GM12878 (cell line): ENCODE measurements at regions not wholly inside any gene's neighbourhood (a gene's known extent, or its start where the extent isn't known, plus 50 kb on each side); places are given as distances from the start of the nearest gene placed in this dataset.

Source experiments
- ATAC-seq: fragments of 200-7000 bp; cut with Tn5 transposase; 3 replicates; pipeline ENCODE4 v1.9.1; 2020; ENCODE audit warnings: mild to moderate bottlenecking, moderate library complexity
- BruUV-seq: library from RNA; stranded (reverse); fragments of 400-500 nt; replicated peaks from 2 replicates; lab custom pipeline; 2021; lab: Mats Ljungman, UMichigan
- CTCF ChIA-PET: fragments of 300-600 bp; sonication (Branson Sonifier 250); formaldehyde crosslinking; extraction: SDS; loops from one replicate; lab custom pipeline; 2021; ENCODE audit warnings: inconsistent platforms; lab: Yijun Ruan, JAX
- POLR2A ChIA-PET: fragments of 350-600 bp; formaldehyde crosslinking; extraction: SDS; loops from one replicate; lab custom pipeline; 2021; ENCODE audit warnings: inconsistent platforms; lab: Charles Lee
- RAD21 ChIA-PET: fragments of 300-600 bp; sonication (Branson Sonifier 250); formaldehyde crosslinking; loops from one replicate; lab custom pipeline; 2023; ENCODE audit warnings: antibody characterized with exemption; ENCODE audit not compliant: unreplicated experiment; lab: Charles Lee
- SMC1A ChIA-PET: fragments of 300-600 bp; sonication (Branson Sonifier 250); formaldehyde crosslinking; loops from one replicate; lab custom pipeline; 2023; ENCODE audit not compliant: unreplicated experiment, uncharacterized antibody; lab: Charles Lee
- DNase-seq: peaks from one replicate; pipeline ENCODE4 v3.0.0-alpha.2; 2011; ENCODE audit warnings: low read depth, low spot score
- FAIRE-seq: peaks from 3 replicates; lab custom pipeline; 2011; peaks lifted over from hg19 to GRCh38; lab: Jason Lieb, UNC
- H2AFZ ChIP-seq: 2 replicates; pipeline ENCODE4 v1.6.0; 2011; ENCODE audit warnings: low read depth, low read length, control low read depth; ENCODE audit not compliant: control insufficient read depth
- H3K27ac ChIP-seq: 2 replicates; pipeline ENCODE4 v1.5.1; 2011; ENCODE audit warnings: control low read depth; ENCODE audit not compliant: control insufficient read depth, insufficient read depth
- H3K27me3 ChIP-seq, 2 experiments: replicated peaks in 1 of 2; 2 replicates each; pipeline versions ENCODE4 v1.6.0 to v1.6.1; 2011; ENCODE audit warnings: low read length in 1 of 2; ENCODE audit not compliant: control insufficient read depth in 2 of 2, insufficient read depth in 2 of 2
- H3K36me3 ChIP-seq, 2 experiments: 2 replicates each; pipeline ENCODE4 v1.5.1; 2011; ENCODE audit warnings: low read length in 1 of 2; ENCODE audit not compliant: control insufficient read depth in 2 of 2, insufficient read depth in 2 of 2
- H3K4me1 ChIP-seq: 2 replicates; pipeline ENCODE4 v1.6.1; 2011; ENCODE audit warnings: mild to moderate bottlenecking, low read length, moderate library complexity, mixed read lengths; ENCODE audit not compliant: control insufficient read depth, insufficient read depth
- H3K4me2 ChIP-seq: 2 replicates; pipeline ENCODE4 v1.6.0; 2011; ENCODE audit warnings: control low read depth; ENCODE audit not compliant: control insufficient read depth, insufficient read depth
- H3K4me3 ChIP-seq: fragments of 200-600 bp; sonication (generic); 2 replicates; pipeline ENCODE4 v1.5.1; 2016
- H3K79me2 ChIP-seq: 2 replicates; pipeline ENCODE4 v1.6.0; 2011; ENCODE audit warnings: low read length; ENCODE audit not compliant: control insufficient read depth, insufficient read depth
- H3K9ac ChIP-seq: 2 replicates; pipeline ENCODE4 v1.8.0; 2011; ENCODE audit warnings: low read length, control low read depth, mixed read lengths; ENCODE audit not compliant: control insufficient read depth, insufficient read depth
- H3K9me3 ChIP-seq: replicated peaks from 3 replicates; pipeline ENCODE4 v1.5.1; 2011; ENCODE audit warnings: mild to moderate bottlenecking, low read length; ENCODE audit not compliant: control insufficient read depth, insufficient read depth
- H4K20me1 ChIP-seq: 2 replicates; pipeline ENCODE4 v1.6.0; 2011; ENCODE audit not compliant: control insufficient read depth, insufficient read depth
- CHD2 ChIP-seq: IDR thresholded peaks from 2 replicates; pipeline ENCODE4 v1.6.1; 2011; ENCODE audit warnings: low read depth, low read length, improper control_type of control experiment, borderline replicate concordance
- CHD4 ChIP-seq: fragments of 200-600 bp; sonication (generic); IDR thresholded peaks from 2 replicates; pipeline ENCODE4 v1.6.1; 2016; ENCODE audit warnings: mild to moderate bottlenecking
- EGR1 ChIP-seq, 2 experiments: IDR thresholded peaks; 1 replicate in 1 of 2; 2 replicates in 1 of 2; pipeline ENCODE4 v1.6.1; 2011 to 2012; ENCODE audit warnings: low read depth in 2 of 2, low read length in 2 of 2, borderline replicate concordance in 1 of 2, mild to moderate bottlenecking in 1 of 2, moderate library complexity in 1 of 2
- IKZF2 ChIP-seq, 2 experiments: fragments of 450-650 bp; IDR thresholded peaks; 2 replicates each; pipeline ENCODE4 v1.6.1; 2017; ENCODE audit warnings: mild to moderate bottlenecking in 2 of 2, moderate library complexity in 2 of 2
- IRF4 ChIP-seq: IDR thresholded peaks from 2 replicates; pipeline ENCODE4 v1.6.1; 2011; ENCODE audit warnings: low read depth, low read length
- MEF2A ChIP-seq: IDR thresholded peaks from 2 replicates; pipeline ENCODE4 v1.6.1; 2011; ENCODE audit warnings: low read depth, mild to moderate bottlenecking, low read length, moderate library complexity; ENCODE audit not compliant: insufficient read depth
- NFIC ChIP-seq: IDR thresholded peaks from 2 replicates; pipeline ENCODE4 v1.6.1; 2012; ENCODE audit warnings: low read depth, mild to moderate bottlenecking, inconsistent platforms, low read length, moderate library complexity
- PAX8 ChIP-seq: fragments of 450-650 bp; IDR thresholded peaks from 2 replicates; pipeline ENCODE4 v1.6.1; 2017; ENCODE audit warnings: mild to moderate bottlenecking, moderate library complexity
- SMC3 ChIP-seq: IDR thresholded peaks from 2 replicates; pipeline ENCODE4 v1.6.1; 2011; ENCODE audit warnings: low read length, improper control_type of control experiment, borderline replicate concordance
- SP1 ChIP-seq: IDR thresholded peaks from one replicate; pipeline ENCODE4 v1.6.1; 2011; ENCODE audit warnings: low read depth, low read length
- SREBF1 ChIP-seq: IDR thresholded peaks from 2 replicates; pipeline ENCODE4 v1.6.1; 2012; ENCODE audit warnings: mild to moderate bottlenecking, low read length
- ZNF622 ChIP-seq: fragments of 450-650 bp; IDR thresholded peaks from 2 replicates; pipeline ENCODE4 v1.6.1; 2017; ENCODE audit warnings: mild to moderate bottlenecking, inconsistent platforms
- WGBS: methylation state at CpG from one replicate; pipeline ENCODE4 v1.1.6; 2016; ENCODE audit warnings: low lambda C conversion rate; ENCODE audit not compliant: insufficient replicate concordance, insufficient coverage; ENCODE audit errors: missing lambda C conversion rate; 5-methylcytosine and 5-hydroxymethylcytosine counted together
- in situ Hi-C: fragments of 300-500 bp; cut with MboI; formaldehyde crosslinking; loops from 9 replicates; pipeline ENCODE4 v1.14.3; 2018; ENCODE audit warnings: mixed read lengths
- intact Hi-C: fragments of 100-400 bp; cut with micrococcal nuclease; formaldehyde crosslinking; loops from one replicate; pipeline ENCODE4 v1.14.2; 2022; ENCODE audit not compliant: unreplicated experiment
- TF ChIP-seq, protein P1 (sequence below): fragments of 450-650 bp; IDR thresholded peaks from 2 replicates; pipeline ENCODE4 v1.6.1; 2016; ENCODE audit warnings: mild to moderate bottlenecking
- TF ChIP-seq, protein P2 (sequence below): IDR thresholded peaks from 2 replicates; pipeline ENCODE4 v1.6.1; 2011; ENCODE audit warnings: low read depth, mild to moderate bottlenecking, low read length, moderate library complexity, borderline replicate concordance; ENCODE audit errors: extremely low read depth
- TF ChIP-seq, protein P3 (sequence below): IDR thresholded peaks from 2 replicates; pipeline ENCODE4 v1.6.1; 2012; ENCODE audit warnings: low read depth, low read length, improper control_type of control experiment
- TF ChIP-seq, protein P4 (sequence below): fragments of 450-650 bp; IDR thresholded peaks from 2 replicates; pipeline ENCODE4 v1.6.1; 2017; ENCODE audit warnings: antibody characterized with exemption, mild to moderate bottlenecking, moderate library complexity
- TF ChIP-seq, protein P5 (sequence below): fragments of 450-650 bp; IDR thresholded peaks from 2 replicates; pipeline ENCODE4 v1.6.1; 2018; ENCODE audit warnings: mild to moderate bottlenecking, low read depth, moderate library complexity; ENCODE audit not compliant: partially characterized antibody

DNA sequence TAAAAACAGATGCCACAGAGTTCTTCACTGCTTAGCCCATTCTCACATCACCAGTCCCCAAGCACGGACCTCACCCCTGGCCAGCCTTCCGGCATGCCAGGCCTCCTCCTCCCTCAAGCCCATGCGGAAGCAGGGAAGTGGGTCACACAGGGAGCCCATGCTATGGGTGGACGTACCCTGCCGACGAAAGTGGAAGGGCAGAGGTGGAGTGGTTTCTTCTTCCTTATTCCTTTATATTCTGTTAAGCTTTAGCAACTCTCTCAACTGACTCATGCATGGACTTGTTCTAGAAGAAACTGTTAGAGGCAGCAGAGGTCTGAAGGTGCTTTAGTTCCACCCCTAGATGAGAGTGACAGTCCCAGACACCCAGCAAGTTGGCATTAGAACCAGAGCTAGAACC, 118.6 kb downstream of the LY86 start:
- H3K4me3 ChIP-seq: no peak overlapping the region
- no peak for FAIRE-seq
- BruUV-seq: no TSS peak
- ATAC-seq: no peak
- ChIA-PET SMC1A (interaction anchor here (1.1 to 3.1 kb wide), 3 partner anchors 11 to 47 kb away, joined by 3 to 10 read pairs (median 7); no protein-coding TSS in a partner anchor), CTCF (interaction anchor here (0.7 to 2.6 kb wide), 4 partner anchors 9 to 625 kb away, joined by 3 to 10 read pairs (median 3); no protein-coding TSS in a partner anchor), POLR2A (no interaction called here), RAD21 (interaction anchor here (0.5 kb wide), 1 partner anchor 213 kb away, joined by 4 read pairs; no protein-coding TSS in a partner anchor)
- H4K20me1 ChIP-seq: no peaks in the 10 kb centered on the region
- H3K27ac ChIP-seq: no peak overlapping the region
- H3K9me3 ChIP-seq: no peaks in the 10 kb centered on the region
- H3K9ac ChIP-seq: no peak overlapping the region
- no peak overlapping the region for H3K4me2 ChIP-seq
- no peak for DNase-seq
- peaks cover 7% of the 10 kb centered on the region for H3K4me1 ChIP-seq
- no peaks in the 10 kb centered on the region for H3K79me2 ChIP-seq
- no peaks in the 10 kb centered on the region for H3K27me3 ChIP-seq
- intact Hi-C loops (no loop called here), in situ Hi-C loops (no loop called here)
- H2AFZ ChIP-seq: no peak overlapping the region
- no peaks in the 10 kb centered on the region for H3K36me3 ChIP-seq
- 75% methylated on average over 6 of the region's 6 CpGs for WGBS
- TF ChIP-seq IRF4: no peak
- TF ChIP-seq CHD4: no peak
- TF ChIP-seq IKZF2 (IDR thresholded peaks at IDR 0.05): no peak
- no peak for TF ChIP-seq SREBF1
- TF ChIP-seq NFIC: no peak
- TF ChIP-seq, protein P1, sequence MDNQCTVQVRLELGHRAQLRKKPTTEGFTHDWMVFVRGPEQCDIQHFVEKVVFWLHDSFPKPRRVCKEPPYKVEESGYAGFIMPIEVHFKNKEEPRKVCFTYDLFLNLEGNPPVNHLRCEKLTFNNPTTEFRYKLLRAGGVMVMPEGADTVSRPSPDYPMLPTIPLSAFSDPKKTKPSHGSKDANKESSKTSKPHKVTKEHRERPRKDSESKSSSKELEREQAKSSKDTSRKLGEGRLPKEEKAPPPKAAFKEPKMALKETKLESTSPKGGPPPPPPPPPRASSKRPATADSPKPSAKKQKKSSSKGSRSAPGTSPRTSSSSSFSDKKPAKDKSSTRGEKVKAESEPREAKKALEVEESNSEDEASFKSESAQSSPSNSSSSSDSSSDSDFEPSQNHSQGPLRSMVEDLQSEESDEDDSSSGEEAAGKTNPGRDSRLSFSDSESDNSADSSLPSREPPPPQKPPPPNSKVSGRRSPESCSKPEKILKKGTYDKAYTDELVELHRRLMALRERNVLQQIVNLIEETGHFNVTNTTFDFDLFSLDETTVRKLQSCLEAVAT: no peak
- TF ChIP-seq, protein P2, sequence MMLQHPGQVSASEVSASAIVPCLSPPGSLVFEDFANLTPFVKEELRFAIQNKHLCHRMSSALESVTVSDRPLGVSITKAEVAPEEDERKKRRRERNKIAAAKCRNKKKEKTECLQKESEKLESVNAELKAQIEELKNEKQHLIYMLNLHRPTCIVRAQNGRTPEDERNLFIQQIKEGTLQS: no peak
- no peak for TF ChIP-seq SMC3
- no peak for TF ChIP-seq EGR1 (IDR thresholded peaks at IDR 0.05; ENCODE audit: borderline replicate concordance in 1 of 2, low read depth in 2 of 2, low read length in 2 of 2)
- no peak for TF ChIP-seq MEF2A
- TF ChIP-seq, protein P3, sequence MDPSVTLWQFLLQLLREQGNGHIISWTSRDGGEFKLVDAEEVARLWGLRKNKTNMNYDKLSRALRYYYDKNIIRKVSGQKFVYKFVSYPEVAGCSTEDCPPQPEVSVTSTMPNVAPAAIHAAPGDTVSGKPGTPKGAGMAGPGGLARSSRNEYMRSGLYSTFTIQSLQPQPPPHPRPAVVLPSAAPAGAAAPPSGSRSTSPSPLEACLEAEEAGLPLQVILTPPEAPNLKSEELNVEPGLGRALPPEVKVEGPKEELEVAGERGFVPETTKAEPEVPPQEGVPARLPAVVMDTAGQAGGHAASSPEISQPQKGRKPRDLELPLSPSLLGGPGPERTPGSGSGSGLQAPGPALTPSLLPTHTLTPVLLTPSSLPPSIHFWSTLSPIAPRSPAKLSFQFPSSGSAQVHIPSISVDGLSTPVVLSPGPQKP: no peak
- TF ChIP-seq, protein P4, sequence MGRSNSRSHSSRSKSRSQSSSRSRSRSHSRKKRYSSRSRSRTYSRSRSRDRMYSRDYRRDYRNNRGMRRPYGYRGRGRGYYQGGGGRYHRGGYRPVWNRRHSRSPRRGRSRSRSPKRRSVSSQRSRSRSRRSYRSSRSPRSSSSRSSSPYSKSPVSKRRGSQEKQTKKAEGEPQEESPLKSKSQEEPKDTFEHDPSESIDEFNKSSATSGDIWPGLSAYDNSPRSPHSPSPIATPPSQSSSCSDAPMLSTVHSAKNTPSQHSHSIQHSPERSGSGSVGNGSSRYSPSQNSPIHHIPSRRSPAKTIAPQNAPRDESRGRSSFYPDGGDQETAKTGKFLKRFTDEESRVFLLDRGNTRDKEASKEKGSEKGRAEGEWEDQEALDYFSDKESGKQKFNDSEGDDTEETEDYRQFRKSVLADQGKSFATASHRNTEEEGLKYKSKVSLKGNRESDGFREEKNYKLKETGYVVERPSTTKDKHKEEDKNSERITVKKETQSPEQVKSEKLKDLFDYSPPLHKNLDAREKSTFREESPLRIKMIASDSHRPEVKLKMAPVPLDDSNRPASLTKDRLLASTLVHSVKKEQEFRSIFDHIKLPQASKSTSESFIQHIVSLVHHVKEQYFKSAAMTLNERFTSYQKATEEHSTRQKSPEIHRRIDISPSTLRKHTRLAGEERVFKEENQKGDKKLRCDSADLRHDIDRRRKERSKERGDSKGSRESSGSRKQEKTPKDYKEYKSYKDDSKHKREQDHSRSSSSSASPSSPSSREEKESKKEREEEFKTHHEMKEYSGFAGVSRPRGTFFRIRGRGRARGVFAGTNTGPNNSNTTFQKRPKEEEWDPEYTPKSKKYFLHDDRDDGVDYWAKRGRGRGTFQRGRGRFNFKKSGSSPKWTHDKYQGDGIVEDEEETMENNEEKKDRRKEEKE: no peak
- TF ChIP-seq PAX8: no peak
- no peak for TF ChIP-seq CHD2
- no peak for TF ChIP-seq ZNF622
- TF ChIP-seq, protein P5, sequence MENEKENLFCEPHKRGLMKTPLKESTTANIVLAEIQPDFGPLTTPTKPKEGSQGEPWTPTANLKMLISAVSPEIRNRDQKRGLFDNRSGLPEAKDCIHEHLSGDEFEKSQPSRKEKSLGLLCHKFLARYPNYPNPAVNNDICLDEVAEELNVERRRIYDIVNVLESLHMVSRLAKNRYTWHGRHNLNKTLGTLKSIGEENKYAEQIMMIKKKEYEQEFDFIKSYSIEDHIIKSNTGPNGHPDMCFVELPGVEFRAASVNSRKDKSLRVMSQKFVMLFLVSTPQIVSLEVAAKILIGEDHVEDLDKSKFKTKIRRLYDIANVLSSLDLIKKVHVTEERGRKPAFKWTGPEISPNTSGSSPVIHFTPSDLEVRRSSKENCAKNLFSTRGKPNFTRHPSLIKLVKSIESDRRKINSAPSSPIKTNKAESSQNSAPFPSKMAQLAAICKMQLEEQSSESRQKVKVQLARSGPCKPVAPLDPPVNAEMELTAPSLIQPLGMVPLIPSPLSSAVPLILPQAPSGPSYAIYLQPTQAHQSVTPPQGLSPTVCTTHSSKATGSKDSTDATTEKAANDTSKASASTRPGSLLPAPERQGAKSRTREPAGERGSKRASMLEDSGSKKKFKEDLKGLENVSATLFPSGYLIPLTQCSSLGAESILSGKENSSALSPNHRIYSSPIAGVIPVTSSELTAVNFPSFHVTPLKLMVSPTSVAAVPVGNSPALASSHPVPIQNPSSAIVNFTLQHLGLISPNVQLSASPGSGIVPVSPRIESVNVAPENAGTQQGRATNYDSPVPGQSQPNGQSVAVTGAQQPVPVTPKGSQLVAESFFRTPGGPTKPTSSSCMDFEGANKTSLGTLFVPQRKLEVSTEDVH: no peak
- TF ChIP-seq SP1: no peak
